Mesothelial cell of epicardium (in vitro differentiated cells): ENCODE measurements at regions not wholly inside any gene's neighbourhood (a gene's known extent, or its start where the extent isn't known, plus 50 kb on each side); places are given as distances from the start of the nearest gene placed in this dataset.
"Not testable (repeated sequence)": the region's sequence is repeated elsewhere in the genome, so short reads cannot be mapped to it uniquely, and the experiment has no call there.

ENCODE experiments used
- DNase-seq, 2 experiments: peaks; one replicate each; pipeline ENCODE4 v3.0.0; 2021; ENCODE audit warnings: low spot score in 2 of 2; ENCODE audit not compliant: unreplicated experiment in 2 of 2
- H3K27ac Mint-ChIP-seq: 2 replicates; pipeline ENCODE4 v1.8.0; 2021; ENCODE audit warnings: mixed read lengths
- H3K27me3 Mint-ChIP-seq: 2 replicates; pipeline ENCODE4 v1.8.0; 2021; ENCODE audit warnings: low read depth, mixed read lengths
- H3K36me3 Mint-ChIP-seq: 2 replicates; pipeline ENCODE4 v1.8.0; 2021; ENCODE audit warnings: mixed read lengths
- H3K4me1 Mint-ChIP-seq: 2 replicates; pipeline ENCODE4 v1.8.0; 2021; ENCODE audit warnings: mixed read lengths
- H3K4me3 Mint-ChIP-seq: 2 replicates; pipeline ENCODE4 v1.8.0; 2021; ENCODE audit warnings: mild to moderate bottlenecking, moderate library complexity, mixed read lengths
- H3K9me3 Mint-ChIP-seq: 2 replicates; pipeline ENCODE4 v1.8.0; 2021; ENCODE audit warnings: mixed read lengths
- TF ChIP-seq, protein P1 (sequence below): fragments of 200-600 bp; sonication (generic); IDR thresholded peaks from one replicate; pipeline ENCODE4 v1.5.0; 2021; ENCODE audit warnings: antibody characterized with exemption; ENCODE audit not compliant: unreplicated experiment

DNA sequence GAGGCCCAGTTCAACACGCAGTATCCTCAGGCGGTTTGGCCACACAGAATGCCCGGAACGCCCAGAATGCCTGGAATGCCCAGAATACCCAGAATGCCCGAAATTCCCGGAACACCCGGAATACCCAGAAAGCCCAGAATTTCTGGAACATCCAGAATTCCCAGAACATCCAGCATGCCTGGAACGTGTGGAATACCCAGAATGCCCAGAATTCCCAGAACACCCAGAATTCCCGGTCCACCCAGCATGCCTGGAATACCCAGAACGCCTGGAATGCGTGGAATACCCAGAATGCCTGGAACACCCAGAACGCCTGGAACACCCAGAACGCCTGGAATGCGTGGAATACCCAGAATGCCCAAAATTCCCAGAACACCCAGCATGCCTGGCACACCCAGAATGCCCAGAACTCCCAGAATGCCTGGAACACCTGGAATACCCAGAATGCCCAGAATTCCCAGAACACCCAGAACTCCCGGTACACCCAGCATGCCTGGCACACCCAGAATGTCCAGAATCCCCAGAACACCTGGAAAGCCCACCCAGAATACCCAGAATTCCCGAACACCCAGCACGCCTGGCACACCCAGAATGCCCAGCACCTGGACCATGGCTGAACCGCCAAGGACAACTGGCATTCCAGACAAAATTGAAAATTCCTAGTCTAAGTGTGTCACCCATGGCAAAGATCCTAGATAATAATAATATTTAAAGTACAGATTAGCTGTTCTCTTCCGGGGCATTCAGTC is 487.4 kb upstream of the SALL3 start:
- H3K9me3 Mint-ChIP-seq: peaks cover 35% of the 10 kb centered on the region
- TF ChIP-seq, protein P1, sequence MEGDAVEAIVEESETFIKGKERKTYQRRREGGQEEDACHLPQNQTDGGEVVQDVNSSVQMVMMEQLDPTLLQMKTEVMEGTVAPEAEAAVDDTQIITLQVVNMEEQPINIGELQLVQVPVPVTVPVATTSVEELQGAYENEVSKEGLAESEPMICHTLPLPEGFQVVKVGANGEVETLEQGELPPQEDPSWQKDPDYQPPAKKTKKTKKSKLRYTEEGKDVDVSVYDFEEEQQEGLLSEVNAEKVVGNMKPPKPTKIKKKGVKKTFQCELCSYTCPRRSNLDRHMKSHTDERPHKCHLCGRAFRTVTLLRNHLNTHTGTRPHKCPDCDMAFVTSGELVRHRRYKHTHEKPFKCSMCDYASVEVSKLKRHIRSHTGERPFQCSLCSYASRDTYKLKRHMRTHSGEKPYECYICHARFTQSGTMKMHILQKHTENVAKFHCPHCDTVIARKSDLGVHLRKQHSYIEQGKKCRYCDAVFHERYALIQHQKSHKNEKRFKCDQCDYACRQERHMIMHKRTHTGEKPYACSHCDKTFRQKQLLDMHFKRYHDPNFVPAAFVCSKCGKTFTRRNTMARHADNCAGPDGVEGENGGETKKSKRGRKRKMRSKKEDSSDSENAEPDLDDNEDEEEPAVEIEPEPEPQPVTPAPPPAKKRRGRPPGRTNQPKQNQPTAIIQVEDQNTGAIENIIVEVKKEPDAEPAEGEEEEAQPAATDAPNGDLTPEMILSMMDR: no peak
- H3K4me3 Mint-ChIP-seq: no peak overlapping the region
- no peaks in the 10 kb centered on the region for H3K4me1 Mint-ChIP-seq
- no peak for DNase-seq
- H3K36me3 Mint-ChIP-seq: no peaks in the 10 kb centered on the region
- no peak overlapping the region for H3K27ac Mint-ChIP-seq
- no peaks in the 10 kb centered on the region for H3K27me3 Mint-ChIP-seq

DNA sequence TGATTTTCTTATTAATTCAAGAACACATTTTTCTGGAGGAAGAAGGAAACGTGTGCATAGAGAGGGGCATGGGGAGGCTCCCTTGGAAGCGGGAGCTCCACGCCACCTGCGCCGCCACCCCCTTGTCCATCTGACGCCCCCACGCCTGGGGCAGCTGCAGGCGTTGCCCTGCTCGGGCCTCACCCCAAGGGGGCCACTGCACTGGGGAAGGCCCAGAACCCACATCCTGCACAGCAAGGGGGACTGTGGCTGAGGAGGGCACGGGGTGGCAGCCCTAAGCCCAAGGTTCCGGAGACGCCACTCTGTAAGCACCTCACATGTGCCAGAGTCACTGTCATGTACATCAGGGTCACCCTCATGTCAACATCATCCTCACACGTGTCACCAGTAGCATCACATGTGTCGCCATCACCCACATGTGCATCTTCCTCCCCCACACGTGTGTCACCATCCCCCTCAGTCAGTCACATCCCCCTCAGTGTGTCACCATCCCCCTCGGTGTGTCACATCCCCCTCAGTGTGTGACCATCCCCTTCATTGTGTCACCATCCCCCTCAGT is 486.7 kb upstream of the SALL3 start:
- H3K4me3 Mint-ChIP-seq: no peak overlapping the region
- no peak overlapping the region for H3K27ac Mint-ChIP-seq
- H3K36me3 Mint-ChIP-seq: no peaks in the 10 kb centered on the region
- TF ChIP-seq, protein P1: no peak
- no peak for DNase-seq
- H3K9me3 Mint-ChIP-seq: peaks cover 30% of the 10 kb centered on the region
- H3K4me1 Mint-ChIP-seq: no peaks in the 10 kb centered on the region
- no peaks in the 10 kb centered on the region for H3K27me3 Mint-ChIP-seq

DNA sequence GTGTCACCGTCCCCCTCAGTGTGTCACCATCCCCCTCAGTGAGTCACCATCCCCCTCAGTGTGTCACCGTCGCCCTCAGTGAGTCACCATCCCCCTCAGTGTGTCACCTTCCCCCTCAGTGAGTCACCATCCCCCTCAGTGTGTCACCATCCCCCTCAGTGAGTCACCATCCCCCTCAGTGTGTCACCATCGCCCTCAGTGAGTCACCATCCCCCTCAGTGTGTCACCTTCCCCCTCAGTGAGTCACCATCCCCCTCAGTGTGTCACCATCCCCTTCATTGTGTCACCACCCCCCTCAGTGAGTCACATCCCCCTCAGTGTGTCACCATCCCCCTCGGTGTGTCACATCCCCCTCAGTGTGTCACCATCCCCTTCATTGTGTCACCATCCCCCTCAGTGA is 486.1 kb upstream of the SALL3 start:
- not testable (repeated sequence) for H3K27ac Mint-ChIP-seq, H3K27me3 Mint-ChIP-seq, DNase-seq, H3K4me1 Mint-ChIP-seq, H3K4me3 Mint-ChIP-seq, H3K36me3 Mint-ChIP-seq
- H3K9me3 Mint-ChIP-seq: peaks cover 26% of the 10 kb centered on the region

DNA sequence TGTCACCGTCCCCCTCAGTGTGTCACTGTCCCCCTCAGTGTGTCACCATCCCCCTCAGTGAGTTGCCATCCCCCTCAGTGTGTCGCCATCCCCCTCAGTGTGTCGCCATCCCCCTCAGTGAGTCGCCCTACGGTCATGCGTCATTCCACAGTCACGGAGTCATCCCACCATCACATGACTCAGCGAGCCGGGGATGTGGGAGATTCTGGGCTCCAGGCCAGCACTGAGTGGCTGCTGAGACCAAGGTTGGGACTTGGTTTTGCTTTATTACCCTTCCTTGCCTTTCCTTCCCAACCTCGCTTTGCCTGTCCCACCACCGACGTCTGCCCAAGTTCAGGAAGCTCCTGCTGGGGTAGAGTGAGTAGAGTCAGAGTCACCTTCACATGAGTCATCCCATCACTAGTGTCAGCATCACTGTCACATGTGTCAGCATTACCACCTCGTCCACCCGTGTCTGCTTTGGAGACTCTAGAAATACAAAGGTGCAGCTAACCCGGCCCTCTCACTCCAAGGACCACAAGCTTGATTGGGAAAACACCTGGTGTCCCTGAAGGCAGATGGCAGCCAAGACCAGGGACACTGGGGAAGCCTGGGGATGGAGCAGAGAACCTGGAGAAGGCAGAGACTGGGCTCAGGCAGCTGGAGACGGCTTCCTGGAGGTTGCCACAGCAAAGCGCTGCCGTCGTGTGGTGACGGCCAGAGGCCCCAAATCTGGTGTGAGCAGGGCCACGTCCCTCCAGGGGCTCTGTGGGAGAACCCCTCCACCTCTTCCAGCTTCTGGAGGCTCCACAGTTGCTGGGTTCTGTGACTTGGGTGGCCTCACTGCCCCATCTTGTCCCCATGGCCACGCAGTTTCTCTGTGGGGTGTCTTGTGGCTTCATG is 485.2 kb upstream of the SALL3 start:
- Mint-ChIP-seq H3K4me1 (no peaks in the 10 kb centered on the region), H3K36me3 (no peaks in the 10 kb centered on the region), H3K27me3 (peaks cover 3% of the 10 kb centered on the region), H3K27ac (no peak overlapping the region), H3K4me3 (no peak overlapping the region), H3K9me3 (peaks cover 18% of the 10 kb centered on the region)
- DNase-seq: no peak
- TF ChIP-seq, protein P1: no peak

DNA sequence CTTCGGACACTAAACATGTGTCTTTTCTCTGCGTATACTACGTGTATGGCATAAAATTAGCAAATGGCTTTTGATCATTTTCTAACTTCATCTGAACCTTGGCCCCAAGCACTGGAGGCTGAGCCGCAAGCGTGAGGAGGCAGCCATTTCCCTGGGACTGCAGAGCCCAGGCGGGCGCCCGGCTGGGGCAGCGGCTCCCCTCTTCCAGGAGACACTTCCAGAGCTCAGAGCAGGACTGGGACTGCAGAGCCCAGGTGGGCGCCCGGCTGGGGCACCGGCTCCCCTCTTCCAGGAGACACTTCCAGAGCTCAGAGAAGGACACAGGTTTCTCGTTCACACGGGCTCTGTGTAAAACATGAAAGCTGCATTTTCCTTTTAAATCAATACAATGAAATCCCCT is 484.1 kb upstream of the SALL3 start:
- Mint-ChIP-seq H3K9me3 (peaks cover 10% of the 10 kb centered on the region), H3K27ac (no peak overlapping the region), H3K4me1 (no peaks in the 10 kb centered on the region)

More for the DNA sequence above, 484.1 kb upstream of the SALL3 start:
- DNase-seq: no peak
- Mint-ChIP-seq H3K27me3 (peaks cover 4% of the 10 kb centered on the region), H3K4me3 (no peak overlapping the region), H3K36me3 (no peaks in the 10 kb centered on the region)
- TF ChIP-seq, protein P1: no peak
